ENCODE measurements at regions not wholly inside any gene's neighbourhood (a gene's known extent, or its start where the extent isn't known, plus 50 kb on each side); places are given as distances from the start of the nearest gene placed in this dataset.

- DNase-seq, result no peak
Observed at GRCh38 chr5:125549322-125549911, 803.0 kb upstream of the ZNF608 start.

- DNase-seq, result no peak
Observed at GRCh38 chr5:125550274-125550673, 803.8 kb upstream of the ZNF608 start.

GRCh38 chr5:125551246-125551645, 804.8 kb upstream of the ZNF608 start:
- no peak for DNase-seq

- no peak for DNase-seq
Observed at GRCh38 chr5:125551797-125552196, 805.4 kb upstream of the ZNF608 start.

GRCh38 chr5:125552486-125552885, 806.0 kb upstream of the ZNF608 start:
- DNase-seq, result no peak

- no peak for DNase-seq
Observed at GRCh38 chr5:125554355-125554754, 807.9 kb upstream of the ZNF608 start.

GRCh38 chr5:125555591-125555990, 809.2 kb upstream of the ZNF608 start:
- no peak for DNase-seq

GRCh38 chr5:125558016-125558415, 811.6 kb upstream of the ZNF608 start:
- no peak for DNase-seq

GRCh38 chr5:125558466-125558865, 812.0 kb upstream of the ZNF608 start:
- DNase-seq, result no peak

- no peak for DNase-seq
Observed at GRCh38 chr5:125559296-125559695, 812.9 kb upstream of the ZNF608 start.

- no peak for DNase-seq
Observed at GRCh38 chr5:125560476-125561225, 814.2 kb upstream of the ZNF608 start.

GRCh38 chr5:125564317-125564975, 818.0 kb upstream of the ZNF608 start:
- DNase-seq, result no peak

GRCh38 chr5:125574491-125575044, 828.1 kb upstream of the ZNF608 start:
- DNase-seq, result no peak

GRCh38 chr5:125575171-125575890, 828.9 kb upstream of the ZNF608 start:
- DNase-seq, result no peak

- DNase-seq, result no peak
Observed at GRCh38 chr5:125575891-125576505, 829.6 kb upstream of the ZNF608 start.

GRCh38 chr5:125576822-125577221, 830.4 kb upstream of the ZNF608 start:
- DNase-seq, result no peak

GRCh38 chr5:125578551-125578950, 832.1 kb upstream of the ZNF608 start:
- no peak for DNase-seq

- no peak for DNase-seq
Observed at GRCh38 chr5:125579182-125579581, 832.7 kb upstream of the ZNF608 start.

- DNase-seq, result no peak
Observed at GRCh38 chr5:125581311-125581710, 834.9 kb upstream of the ZNF608 start.

GRCh38 chr5:125582352-125582751, 835.9 kb upstream of the ZNF608 start:
- no peak for DNase-seq

- no peak for DNase-seq
Observed at GRCh38 chr5:125583321-125584139, 837.1 kb upstream of the ZNF608 start.

- DNase-seq, result no peak
Observed at GRCh38 chr5:125584140-125584520, 837.7 kb upstream of the ZNF608 start.

Data from stimulated activated CD4-positive, alpha-beta T cell treated with anti-CD3 and anti-CD28 coated beads, Interleukin-2, amount 100 ng/mL, for 24 hours (primary cell).